Eye (tissue), 1 donor: ENCODE measurements at regions not wholly inside any gene's neighbourhood (a gene's known extent, or its start where the extent isn't known, plus 50 kb on each side); places are given as distances from the start of the nearest gene placed in this dataset.

Source experiments
- DNase-seq: peaks from one replicate; pipeline ENCODE4 v3.0.0-alpha.2; 2015

DNA sequence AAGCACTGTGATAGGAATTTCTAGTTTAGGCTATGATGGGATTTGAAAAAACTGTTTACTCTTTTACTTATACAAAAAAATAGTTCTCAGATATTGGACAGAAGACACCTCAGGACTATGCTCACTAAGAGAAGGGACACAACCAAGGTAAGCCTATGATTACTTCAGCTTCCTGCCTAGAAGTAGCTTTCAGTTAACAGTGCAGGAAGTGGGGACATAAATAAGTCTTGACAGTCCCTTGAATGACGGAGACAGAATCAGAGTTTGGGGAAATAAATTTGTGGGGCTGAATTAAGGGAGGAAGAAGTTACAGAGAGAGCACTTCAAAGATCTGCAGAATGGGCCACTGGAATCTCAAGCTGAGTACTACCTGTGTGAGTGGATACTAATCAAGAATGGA, 53.8 kb upstream of the OLFM3 start:
- no peak for DNase-seq

- peak; percentile 2 for DNase-seq
These were observed 51.0 kb upstream of the OLFM3 start for GRCh38 chr1:102047724-102048123.
